ENCODE measurements at regions not wholly inside any gene's neighbourhood (a gene's known extent, or its start where the extent isn't known, plus 50 kb on each side); places are given as distances from the start of the nearest gene placed in this dataset.

GRCh38 chr18:78526275-78526674 is 453.3 kb upstream of the SALL3 start:
- DNase-seq (no peak), ATAC-seq (no peak)
- H3K4me1 ChIP-seq (ENCODE audit: low read depth) = no peaks in the 10 kb centered on the region
- no peak for TF ChIP-seq CTCF (IDR thresholded peaks at IDR 0.05)
- peaks cover 9% of the 10 kb centered on the region for H3K9me3 ChIP-seq
- H3K4me3 ChIP-seq = no peak overlapping the region
- no peaks in the 10 kb centered on the region for H3K36me3 ChIP-seq (ENCODE audit: low read depth)
- intact Hi-C loops (cut with DNase I, micrococcal nuclease) = no loop called here

- Histone ChIP-seq H3K9me3 (peaks cover 8% of the 10 kb centered on the region), H3K36me3 (ENCODE audit: low read depth) (no peaks in the 10 kb centered on the region), H3K4me3 (no peak overlapping the region), H3K4me1 (ENCODE audit: low read depth) (no peaks in the 10 kb centered on the region)
- no peak for DNase-seq
- intact Hi-C loops (cut with DNase I, micrococcal nuclease) = no loop called here
- no peak for TF ChIP-seq CTCF (IDR thresholded peaks at IDR 0.05)
- no peak for ATAC-seq
Measured at GRCh38 chr18:78526923-78527711, 452.5 kb upstream of the SALL3 start.

GRCh38 chr18:78527984-78528383 is 451.6 kb upstream of the SALL3 start:
- no peak overlapping the region for H3K4me3 ChIP-seq
- DNase-seq = no peak
- intact Hi-C loops (cut with DNase I, micrococcal nuclease) = no loop called here
- TF ChIP-seq CTCF (IDR thresholded peaks at IDR 0.05) = no peak
- ATAC-seq = no peak
- no peaks in the 10 kb centered on the region for H3K36me3 ChIP-seq (ENCODE audit: low read depth)
- H3K9me3 ChIP-seq = peaks cover 2% of the 10 kb centered on the region
- H3K4me1 ChIP-seq (ENCODE audit: low read depth) = no peaks in the 10 kb centered on the region

GRCh38 chr18:78528411-78529258 is 451.0 kb upstream of the SALL3 start:
- no peak for TF ChIP-seq CTCF (IDR thresholded peaks at IDR 0.05)
- no peak overlapping the region for H3K4me3 ChIP-seq
- intact Hi-C loops (cut with DNase I, micrococcal nuclease) = no loop called here
- no peaks in the 10 kb centered on the region for H3K4me1 ChIP-seq (ENCODE audit: low read depth)
- ATAC-seq (no peak), DNase-seq (no peak)
- H3K36me3 ChIP-seq (ENCODE audit: low read depth) = no peaks in the 10 kb centered on the region
- H3K9me3 ChIP-seq = peaks cover 2% of the 10 kb centered on the region

GRCh38 chr18:78531637-78532036 is 448.0 kb upstream of the SALL3 start:
- Histone ChIP-seq H3K4me1 (ENCODE audit: low read depth) (no peaks in the 10 kb centered on the region), H3K36me3 (ENCODE audit: low read depth) (no peaks in the 10 kb centered on the region), H3K4me3 (no peak overlapping the region), H3K9me3 (no peaks in the 10 kb centered on the region)
- no peak for TF ChIP-seq CTCF (IDR thresholded peaks at IDR 0.05)
- intact Hi-C loops (cut with DNase I, micrococcal nuclease) = no loop called here
- ATAC-seq (no peak), DNase-seq (no peak)
